ENCODE measurements at regions not wholly inside any gene's neighbourhood (a gene's known extent, or its start where the extent isn't known, plus 50 kb on each side); places are given as distances from the start of the nearest gene placed in this dataset.

- no peak for ATAC-seq
- no peaks in the 10 kb centered on the region for H3K36me3 ChIP-seq (ENCODE audit: low read depth, low read length)
- no peak overlapping the region for H3K9ac ChIP-seq (ENCODE audit: low read length)
- H3K9me3 ChIP-seq (ENCODE audit: low read length), result no peaks in the 10 kb centered on the region
- no TSS peak for BruUV-seq (replicated peaks)
- CTCF ChIA-PET, result no interaction called here
- POLR2A ChIA-PET (ENCODE audit: unreplicated experiment), result interaction anchor here (0.7 kb wide), 1 partner anchor 9 kb away, joined by 3 read pairs; no protein-coding TSS in a partner anchor
- intact Hi-C loops (cut with micrococcal nuclease), result no loop called here
- H3K4me1 ChIP-seq (ENCODE audit: insufficient read depth, low read length), result no peaks in the 10 kb centered on the region
- no peaks in the 10 kb centered on the region for H3F3A ChIP-seq (ENCODE audit: low read length, unreplicated experiment)
- no peaks in the 10 kb centered on the region for H3K79me2 ChIP-seq (ENCODE audit: low read length)
- H3K9me2 ChIP-seq (replicated peaks; ENCODE audit: low read length), result no peaks in the 10 kb centered on the region
- no peak overlapping the region for H3K4me3 ChIP-seq (ENCODE audit: low read length)
- no peaks in the 10 kb centered on the region for H4K20me1 ChIP-seq (ENCODE audit: low read length)
- no peak overlapping the region for H3K27ac ChIP-seq (ENCODE audit: low read length)
- TF ChIP-seq EZH2 (IDR thresholded peaks at IDR 0.05; ENCODE audit: low read length, unreplicated experiment), result no peak
- TF ChIP-seq, protein P1, sequence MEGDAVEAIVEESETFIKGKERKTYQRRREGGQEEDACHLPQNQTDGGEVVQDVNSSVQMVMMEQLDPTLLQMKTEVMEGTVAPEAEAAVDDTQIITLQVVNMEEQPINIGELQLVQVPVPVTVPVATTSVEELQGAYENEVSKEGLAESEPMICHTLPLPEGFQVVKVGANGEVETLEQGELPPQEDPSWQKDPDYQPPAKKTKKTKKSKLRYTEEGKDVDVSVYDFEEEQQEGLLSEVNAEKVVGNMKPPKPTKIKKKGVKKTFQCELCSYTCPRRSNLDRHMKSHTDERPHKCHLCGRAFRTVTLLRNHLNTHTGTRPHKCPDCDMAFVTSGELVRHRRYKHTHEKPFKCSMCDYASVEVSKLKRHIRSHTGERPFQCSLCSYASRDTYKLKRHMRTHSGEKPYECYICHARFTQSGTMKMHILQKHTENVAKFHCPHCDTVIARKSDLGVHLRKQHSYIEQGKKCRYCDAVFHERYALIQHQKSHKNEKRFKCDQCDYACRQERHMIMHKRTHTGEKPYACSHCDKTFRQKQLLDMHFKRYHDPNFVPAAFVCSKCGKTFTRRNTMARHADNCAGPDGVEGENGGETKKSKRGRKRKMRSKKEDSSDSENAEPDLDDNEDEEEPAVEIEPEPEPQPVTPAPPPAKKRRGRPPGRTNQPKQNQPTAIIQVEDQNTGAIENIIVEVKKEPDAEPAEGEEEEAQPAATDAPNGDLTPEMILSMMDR (conservative IDR thresholded peaks at IDR 0.05; ENCODE audit: low read depth, low read length), result no peak
- TF ChIP-seq EZH2phosphoT487 (IDR thresholded peaks at IDR 0.05; ENCODE audit: borderline replicate concordance, low read length), result no peak
- no peak overlapping the region for H3K4me2 ChIP-seq (ENCODE audit: low read length)
- H3K27me3 ChIP-seq (ENCODE audit: low read length), result peaks cover 40% of the 10 kb centered on the region
- no peak overlapping the region for H2AFZ ChIP-seq (ENCODE audit: low read length)
- DNase-seq, result no peak
These were observed 61.1 kb upstream of the ZMIZ1 start for GRCh38 chr10:79007421-79008319.

GRCh38 chr10:79009145-79009544 lies 59.6 kb upstream of the ZMIZ1 start:
- Histone ChIP-seq H3K4me1 (ENCODE audit: insufficient read depth, low read length) (no peaks in the 10 kb centered on the region), H2AFZ (ENCODE audit: low read length) (no peak overlapping the region), H3K79me2 (ENCODE audit: low read length) (no peaks in the 10 kb centered on the region), H3K9me3 (ENCODE audit: low read length) (no peaks in the 10 kb centered on the region), H3K27me3 (ENCODE audit: low read length) (peaks cover 54% of the 10 kb centered on the region), H3K36me3 (ENCODE audit: low read depth, low read length) (no peaks in the 10 kb centered on the region), H4K20me1 (ENCODE audit: low read length) (no peaks in the 10 kb centered on the region), H3K9me2 (replicated peaks; ENCODE audit: low read length) (no peaks in the 10 kb centered on the region), H3K27ac (ENCODE audit: low read length) (no peak overlapping the region), H3K9ac (ENCODE audit: low read length) (no peak overlapping the region), H3K4me3 (ENCODE audit: low read length) (no peak overlapping the region), H3K4me2 (ENCODE audit: low read length) (no peak overlapping the region), H3F3A (ENCODE audit: low read length, unreplicated experiment) (no peaks in the 10 kb centered on the region)
- CTCF ChIA-PET, result interaction anchor here (0.7 kb wide), 1 partner anchor 19 kb away, joined by 3 read pairs; no protein-coding TSS in a partner anchor
- no peak for DNase-seq
- ATAC-seq, result no peak
- intact Hi-C loops (cut with micrococcal nuclease), result no loop called here
- no TSS peak for BruUV-seq (replicated peaks)
- POLR2A ChIA-PET (ENCODE audit: unreplicated experiment), result no interaction called here
- no peak for TF ChIP-seq EZH2phosphoT487 (IDR thresholded peaks at IDR 0.05; ENCODE audit: borderline replicate concordance, low read length)
- TF ChIP-seq EZH2 (IDR thresholded peaks at IDR 0.05; ENCODE audit: low read length, unreplicated experiment), result no peak
- TF ChIP-seq, protein P1 (conservative IDR thresholded peaks at IDR 0.05; ENCODE audit: low read depth, low read length), result no peak

- no peaks in the 10 kb centered on the region for H3K9me2 ChIP-seq (replicated peaks; ENCODE audit: low read length)
- TF ChIP-seq EZH2 (IDR thresholded peaks at IDR 0.05; ENCODE audit: low read length, unreplicated experiment), result no peak
- no peak for TF ChIP-seq EZH2phosphoT487 (IDR thresholded peaks at IDR 0.05; ENCODE audit: borderline replicate concordance, low read length)
- TF ChIP-seq, protein P1 (conservative IDR thresholded peaks at IDR 0.05; ENCODE audit: low read depth, low read length), result no peak
- H3F3A ChIP-seq (ENCODE audit: low read length, unreplicated experiment), result no peaks in the 10 kb centered on the region
- H3K9ac ChIP-seq (ENCODE audit: low read length), result no peak overlapping the region
- H4K20me1 ChIP-seq (ENCODE audit: low read length), result no peaks in the 10 kb centered on the region
- H3K4me2 ChIP-seq (ENCODE audit: low read length), result no peak overlapping the region
- H3K79me2 ChIP-seq (ENCODE audit: low read length), result no peaks in the 10 kb centered on the region
- POLR2A ChIA-PET (ENCODE audit: unreplicated experiment), result no interaction called here
- DNase-seq, result no peak
- H3K4me1 ChIP-seq (ENCODE audit: insufficient read depth, low read length), result no peaks in the 10 kb centered on the region
- H2AFZ ChIP-seq (ENCODE audit: low read length), result no peak overlapping the region
- no peaks in the 10 kb centered on the region for H3K9me3 ChIP-seq (ENCODE audit: low read length)
- ATAC-seq, result no peak
- intact Hi-C loops (cut with micrococcal nuclease), result no loop called here
- CTCF ChIA-PET, result interaction anchor here (0.6 kb wide), 1 partner anchor 57 kb away, joined by 3 read pairs; no protein-coding TSS in a partner anchor
- H3K4me3 ChIP-seq (ENCODE audit: low read length), result no peak overlapping the region
- no peak overlapping the region for H3K27ac ChIP-seq (ENCODE audit: low read length)
- no TSS peak for BruUV-seq (replicated peaks)
- H3K27me3 ChIP-seq (ENCODE audit: low read length), result peaks cover 67% of the 10 kb centered on the region
- no peaks in the 10 kb centered on the region for H3K36me3 ChIP-seq (ENCODE audit: low read depth, low read length)
These were observed 56.2 kb upstream of the ZMIZ1 start for GRCh38 chr10:79012567-79012966.

All from PC-3 (cell line).